ENCODE measurements at regions not wholly inside any gene's neighbourhood (a gene's known extent, or its start where the extent isn't known, plus 50 kb on each side); places are given as distances from the start of the nearest gene placed in this dataset.

GRCh38 chr14:99040711-99041110, 231.3 kb downstream of the BCL11B start:
- FAIRE-seq (no peak), DNase-seq (ENCODE audit: low read depth) (no peak)
- peaks cover 6% of the 10 kb centered on the region for H3K9me3 Mint-ChIP-seq (ENCODE audit: unreplicated experiment)
- H3K27me3 Mint-ChIP-seq (ENCODE audit: low read depth, unreplicated experiment): peaks cover 17% of the 10 kb centered on the region
- peaks cover 20% of the 10 kb centered on the region for H3K4me1 Mint-ChIP-seq (ENCODE audit: low read depth, unreplicated experiment)
- H3K4me3 Mint-ChIP-seq (ENCODE audit: unreplicated experiment): no peak overlapping the region
- H3K36me3 Mint-ChIP-seq (ENCODE audit: low read depth, unreplicated experiment): no peaks in the 10 kb centered on the region
- H2AFZ ChIP-seq (ENCODE audit: low read depth, low read length): no peak overlapping the region
- H3K9ac ChIP-seq (ENCODE audit: low read length): no peak overlapping the region
- no peaks in the 10 kb centered on the region for H3K36me3 ChIP-seq (ENCODE audit: insufficient read depth, low read length)
- H3K27me3 ChIP-seq (ENCODE audit: insufficient read depth, low read length): no peaks in the 10 kb centered on the region
- H3K9me3 ChIP-seq (ENCODE audit: insufficient read depth, low read depth, low read length): no peaks in the 10 kb centered on the region
- no peak overlapping the region for H3K4me3 ChIP-seq (ENCODE audit: insufficient read depth, low read depth, low read length)
- H3K27ac Mint-ChIP-seq (ENCODE audit: unreplicated experiment): no peak overlapping the region
- no peaks in the 10 kb centered on the region for H3K79me2 ChIP-seq (ENCODE audit: insufficient read depth, low read length)
- H4K20me1 ChIP-seq (ENCODE audit: insufficient read depth, low read length): no peaks in the 10 kb centered on the region
- no peak overlapping the region for H3K27ac ChIP-seq (ENCODE audit: low read depth, low read length)
- H3K4me2 ChIP-seq (ENCODE audit: low read length): no peak overlapping the region
- peaks cover 14% of the 10 kb centered on the region for H3K4me1 ChIP-seq (ENCODE audit: insufficient read depth, low read length)
- no peak for TF ChIP-seq EZH2 (IDR thresholded peaks at IDR 0.05; ENCODE audit: insufficient read depth, low read length)
- TF ChIP-seq CTCF (IDR thresholded peaks at IDR 0.05; ENCODE audit: insufficient read depth, low read depth, low read length): no peak

DNA sequence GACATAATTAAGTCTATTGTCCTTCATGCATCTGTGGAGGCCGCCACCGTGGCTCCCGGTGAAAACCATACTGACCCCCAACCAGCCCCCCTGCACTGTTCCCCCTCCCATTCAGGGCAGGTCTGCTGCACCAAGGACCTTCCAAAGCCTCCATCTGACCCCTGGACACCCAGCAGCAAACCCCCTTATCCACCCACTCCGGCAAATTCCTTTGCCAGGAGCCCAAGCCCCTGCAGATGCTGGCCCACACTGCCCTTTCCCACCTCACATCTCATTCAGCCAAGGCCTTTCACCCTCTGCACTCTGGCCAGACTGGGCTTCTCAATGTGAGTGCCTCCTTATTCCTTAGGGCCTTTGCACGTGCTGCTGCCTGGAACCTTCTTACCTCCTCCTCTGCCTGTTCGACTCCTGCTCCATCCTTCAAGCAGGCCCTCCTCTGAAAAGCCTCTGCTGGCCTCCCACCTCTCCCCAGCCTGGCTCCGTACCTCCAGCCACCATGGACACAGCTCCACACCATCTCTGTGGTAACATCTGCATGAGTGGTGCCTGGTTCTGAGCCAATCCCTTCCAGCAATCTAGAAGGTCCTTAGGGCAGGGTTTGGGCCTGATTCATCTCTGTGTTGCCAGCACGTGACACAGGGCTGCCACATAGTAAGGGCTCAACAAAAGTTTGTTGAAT, 230.7 kb downstream of the BCL11B start:
- H3K27ac Mint-ChIP-seq (ENCODE audit: unreplicated experiment): no peak overlapping the region
- H3K27ac ChIP-seq (ENCODE audit: low read depth, low read length): no peak overlapping the region
- no peaks in the 10 kb centered on the region for H3K36me3 Mint-ChIP-seq (ENCODE audit: low read depth, unreplicated experiment)
- no peaks in the 10 kb centered on the region for H4K20me1 ChIP-seq (ENCODE audit: insufficient read depth, low read length)
- peaks cover 6% of the 10 kb centered on the region for H3K9me3 Mint-ChIP-seq (ENCODE audit: unreplicated experiment)
- DNase-seq (ENCODE audit: low read depth) (no peak), FAIRE-seq (no peak)
- no peak overlapping the region for H3K4me2 ChIP-seq (ENCODE audit: low read length)
- H3K4me1 Mint-ChIP-seq (ENCODE audit: low read depth, unreplicated experiment): peaks cover 17% of the 10 kb centered on the region
- no peaks in the 10 kb centered on the region for H3K79me2 ChIP-seq (ENCODE audit: insufficient read depth, low read length)
- H3K4me3 ChIP-seq (ENCODE audit: insufficient read depth, low read depth, low read length): no peak overlapping the region
- no peaks in the 10 kb centered on the region for H3K36me3 ChIP-seq (ENCODE audit: insufficient read depth, low read length)
- H3K4me1 ChIP-seq (ENCODE audit: insufficient read depth, low read length): peaks cover 11% of the 10 kb centered on the region
- H3K9me3 ChIP-seq (ENCODE audit: insufficient read depth, low read depth, low read length): no peaks in the 10 kb centered on the region
- no peaks in the 10 kb centered on the region for H3K27me3 ChIP-seq (ENCODE audit: insufficient read depth, low read length)
- peaks cover 17% of the 10 kb centered on the region for H3K27me3 Mint-ChIP-seq (ENCODE audit: low read depth, unreplicated experiment)
- H3K9ac ChIP-seq (ENCODE audit: low read length): no peak overlapping the region
- TF ChIP-seq CTCF (IDR thresholded peaks at IDR 0.05; ENCODE audit: insufficient read depth, low read depth, low read length) (no peak), EZH2 (IDR thresholded peaks at IDR 0.05; ENCODE audit: insufficient read depth, low read length) (no peak)
- H2AFZ ChIP-seq (ENCODE audit: low read depth, low read length): no peak overlapping the region
- H3K4me3 Mint-ChIP-seq (ENCODE audit: unreplicated experiment): no peak overlapping the region

DNA sequence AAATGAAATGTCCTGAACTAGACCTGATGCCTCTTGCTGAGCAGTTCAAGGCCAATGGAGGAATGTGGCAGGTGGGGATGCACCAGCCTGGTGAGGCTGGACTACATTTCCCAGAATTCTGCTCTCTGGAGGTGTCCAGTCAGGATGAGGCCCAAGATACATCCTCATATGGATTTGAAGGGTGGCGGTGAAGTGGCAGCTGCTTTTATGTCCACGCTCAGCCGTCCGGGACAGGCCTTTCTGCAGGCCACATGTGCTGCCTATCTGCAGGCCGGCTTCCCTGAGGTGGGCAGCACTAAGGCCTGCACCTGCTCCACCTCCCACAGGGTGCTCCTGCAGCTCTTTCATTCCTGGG, 230.2 kb downstream of the BCL11B start:
- H3K4me1 Mint-ChIP-seq (ENCODE audit: low read depth, unreplicated experiment): peaks cover 12% of the 10 kb centered on the region
- no peak overlapping the region for H3K4me3 Mint-ChIP-seq (ENCODE audit: unreplicated experiment)
- TF ChIP-seq CTCF (IDR thresholded peaks at IDR 0.05; ENCODE audit: insufficient read depth, low read depth, low read length) (no peak), EZH2 (IDR thresholded peaks at IDR 0.05; ENCODE audit: insufficient read depth, low read length) (no peak)
- no peak overlapping the region for H3K27ac Mint-ChIP-seq (ENCODE audit: unreplicated experiment)
- no peak overlapping the region for H3K27ac ChIP-seq (ENCODE audit: low read depth, low read length)
- no peak overlapping the region for H3K9ac ChIP-seq (ENCODE audit: low read length)
- no peaks in the 10 kb centered on the region for H3K79me2 ChIP-seq (ENCODE audit: insufficient read depth, low read length)
- DNase-seq (ENCODE audit: low read depth) (no peak), FAIRE-seq (no peak)
- no peaks in the 10 kb centered on the region for H3K36me3 ChIP-seq (ENCODE audit: insufficient read depth, low read length)
- no peaks in the 10 kb centered on the region for H3K9me3 ChIP-seq (ENCODE audit: insufficient read depth, low read depth, low read length)
- no peaks in the 10 kb centered on the region for H3K36me3 Mint-ChIP-seq (ENCODE audit: low read depth, unreplicated experiment)
- peaks cover 17% of the 10 kb centered on the region for H3K27me3 Mint-ChIP-seq (ENCODE audit: low read depth, unreplicated experiment)
- H3K4me3 ChIP-seq (ENCODE audit: insufficient read depth, low read depth, low read length): no peak overlapping the region
- peaks cover 6% of the 10 kb centered on the region for H3K4me1 ChIP-seq (ENCODE audit: insufficient read depth, low read length)
- H3K9me3 Mint-ChIP-seq (ENCODE audit: unreplicated experiment): peaks cover 6% of the 10 kb centered on the region
- no peak overlapping the region for H3K4me2 ChIP-seq (ENCODE audit: low read length)
- no peak overlapping the region for H2AFZ ChIP-seq (ENCODE audit: low read depth, low read length)
- H4K20me1 ChIP-seq (ENCODE audit: insufficient read depth, low read length): no peaks in the 10 kb centered on the region
- no peaks in the 10 kb centered on the region for H3K27me3 ChIP-seq (ENCODE audit: insufficient read depth, low read length)

Measured in astrocyte (in vitro differentiated cells and primary cell).